Activated CD8-positive, alpha-beta memory T cell treated with anti-CD3 and anti-CD28 coated beads, Interleukin-2, amount 50 U/mL, for 1 hour (primary cell): ENCODE measurements at regions not wholly inside any gene's neighbourhood (a gene's known extent, or its start where the extent isn't known, plus 50 kb on each side); places are given as distances from the start of the nearest gene placed in this dataset.
A peak's percentile ranks its signal among the peaks of the same experiment; 100 is the strongest.
"Not testable (repeated sequence)": the region's sequence is repeated elsewhere in the genome, so short reads cannot be mapped to it uniquely, and the experiment has no call there.

Experiments used
- DNase-seq: peaks from one replicate; pipeline ENCODE4 v3.0.0-alpha.2; 2020; ENCODE audit errors: extremely low read depth

GRCh38 chr1:90864681-90865080 is 147.6 kb upstream of the BARHL2 start:
- no peak for DNase-seq

DNA sequence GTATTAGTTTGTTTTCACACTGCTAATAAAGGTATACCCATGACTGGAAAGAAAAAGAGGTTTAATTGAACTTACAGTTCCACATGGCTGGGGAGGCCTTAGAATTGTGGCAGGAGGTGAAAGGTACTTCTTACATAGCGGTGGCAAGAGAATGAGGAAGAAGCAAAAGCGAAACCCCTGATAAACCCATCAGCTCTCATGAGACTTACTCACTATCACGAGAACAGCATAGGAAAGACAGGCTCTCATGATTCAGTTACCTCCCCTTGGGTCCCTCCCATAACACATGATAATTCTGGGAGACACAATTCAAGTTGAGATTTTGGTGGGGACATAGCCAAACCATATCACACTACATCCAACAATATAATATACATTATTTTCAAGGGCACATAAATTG is 145.7 kb upstream of the BARHL2 start:
- DNase-seq = no peak

- DNase-seq = not testable (repeated sequence)
Measured at GRCh38 chr1:90861421-90861820, 144.3 kb upstream of the BARHL2 start.

GRCh38 chr1:90856463-90857007 is 139.4 kb upstream of the BARHL2 start:
- no peak for DNase-seq

GRCh38 chr1:90854397-90854924 is 137.4 kb upstream of the BARHL2 start:
- DNase-seq = no peak

GRCh38 chr1:90851711-90852050 is 134.6 kb upstream of the BARHL2 start:
- no peak for DNase-seq

DNA sequence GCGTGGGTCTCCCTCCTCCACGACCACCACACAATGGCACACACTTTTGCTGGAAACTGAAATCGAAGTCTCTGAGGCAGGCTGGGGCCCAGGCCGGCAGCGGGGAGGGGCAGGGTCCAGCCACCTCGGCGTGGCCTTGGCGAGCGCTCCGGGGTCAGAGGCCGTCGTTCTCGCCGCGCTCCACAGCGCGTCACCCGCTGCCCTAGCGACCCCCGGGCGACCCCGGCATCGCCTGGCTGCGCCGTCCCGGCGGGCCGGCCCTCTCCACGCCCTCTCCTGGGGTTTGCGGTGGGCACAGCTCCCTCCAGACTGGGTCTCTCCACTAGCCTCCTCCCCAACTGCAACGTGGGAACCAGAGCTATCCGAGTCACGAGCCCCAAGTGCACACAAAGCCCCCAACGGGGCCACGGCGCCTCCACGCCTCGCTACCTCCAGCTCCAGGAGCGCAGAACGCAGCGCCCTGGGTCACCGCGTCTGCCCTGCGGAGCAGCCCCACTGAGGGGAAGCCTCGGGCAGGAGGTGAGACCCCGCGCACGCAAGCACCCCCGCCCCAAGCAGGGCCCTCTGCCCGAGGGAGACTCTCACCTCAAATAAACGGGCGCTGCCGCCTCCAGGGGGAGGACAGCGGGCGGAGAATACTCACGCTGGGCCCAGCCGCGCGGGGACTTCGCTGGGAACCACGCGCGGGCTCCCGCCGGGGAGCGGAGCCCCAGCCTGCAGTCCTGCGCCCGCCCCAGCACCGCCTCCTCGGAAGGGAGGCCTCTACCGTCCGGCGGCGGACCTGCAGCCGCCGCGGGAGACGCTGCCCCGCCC is 134.0 kb upstream of the BARHL2 start:
- DNase-seq = peak; percentile 29

DNA sequence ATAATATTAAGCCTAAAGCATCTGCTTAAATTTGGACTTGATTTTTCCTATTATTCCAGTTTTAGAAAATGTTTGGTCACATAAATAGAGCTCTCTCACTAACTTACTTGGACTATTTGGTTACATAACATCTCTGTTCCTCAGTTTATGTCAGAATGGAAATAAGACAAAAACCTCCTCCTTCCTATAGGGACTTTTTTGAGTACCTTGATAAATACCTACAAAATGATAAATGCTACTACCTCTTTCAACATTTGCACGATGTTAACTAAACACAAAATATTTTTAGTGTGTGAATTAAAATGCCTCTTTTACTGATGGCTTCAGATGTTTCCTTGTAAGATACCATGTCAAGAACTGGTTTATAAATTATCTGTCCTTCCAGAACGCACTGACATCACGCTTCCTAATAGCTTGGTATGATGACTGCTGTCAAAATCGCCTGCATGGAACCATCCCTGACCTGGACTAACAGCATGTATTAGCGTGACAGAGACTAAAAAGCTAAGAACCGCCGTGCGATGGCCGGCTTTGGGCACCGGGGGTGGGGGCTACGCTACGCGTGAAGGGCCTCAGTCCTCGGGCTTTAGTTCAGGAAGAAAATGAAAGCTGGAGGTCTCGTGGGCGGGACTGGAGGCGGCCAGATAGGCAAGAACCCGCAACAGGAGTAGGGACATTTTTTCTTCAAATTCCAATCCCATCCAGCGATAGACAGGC is 133.2 kb upstream of the BARHL2 start:
- no peak for DNase-seq

DNA sequence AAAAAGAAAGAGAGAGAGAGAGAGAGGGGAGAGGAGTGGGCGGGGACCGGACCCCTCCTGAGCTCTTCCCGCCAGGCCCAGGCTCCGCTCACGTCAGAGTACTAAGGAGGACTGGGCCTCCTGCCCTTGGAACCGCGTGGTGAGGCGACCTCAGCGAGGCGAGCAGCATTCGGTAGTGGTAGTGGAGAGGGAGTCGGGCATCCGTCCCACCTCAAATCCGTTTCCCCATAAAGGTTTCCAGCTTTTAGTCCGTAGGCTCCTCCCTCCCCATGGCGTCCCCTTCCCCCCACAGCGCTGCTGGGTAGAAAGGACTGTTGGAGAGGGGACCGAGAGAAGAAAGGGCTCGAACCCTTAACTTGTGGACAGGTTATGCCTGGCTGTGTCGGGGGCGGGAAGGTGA is 124.4 kb upstream of the BARHL2 start:
- DNase-seq = no peak

GRCh38 chr1:90840352-90840751 is 123.2 kb upstream of the BARHL2 start:
- DNase-seq = no peak

DNA sequence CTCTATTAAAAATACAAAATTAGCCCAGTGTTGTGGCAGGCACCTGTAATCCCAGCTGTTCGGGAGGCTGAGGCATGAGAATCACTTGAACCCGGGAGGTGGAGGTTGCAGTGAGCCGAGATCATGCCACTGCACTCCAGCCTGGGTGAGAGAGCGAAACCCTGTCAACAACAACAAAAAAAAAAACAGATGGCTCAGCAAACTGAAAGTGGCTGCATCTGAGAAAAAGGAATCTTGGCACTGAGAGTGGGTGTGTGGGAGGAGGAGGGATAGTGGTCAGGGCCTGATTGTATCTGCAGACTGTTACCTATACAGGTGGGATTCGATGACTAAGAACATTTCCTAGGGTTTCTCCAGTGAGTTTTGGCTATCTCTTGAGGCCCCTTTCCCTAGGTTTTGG is 122.2 kb upstream of the BARHL2 start:
- no peak for DNase-seq

GRCh38 chr1:90838720-90839119 is 121.6 kb upstream of the BARHL2 start:
- DNase-seq = no peak

GRCh38 chr1:90837420-90837819 is 120.3 kb upstream of the BARHL2 start:
- no peak for DNase-seq

DNA sequence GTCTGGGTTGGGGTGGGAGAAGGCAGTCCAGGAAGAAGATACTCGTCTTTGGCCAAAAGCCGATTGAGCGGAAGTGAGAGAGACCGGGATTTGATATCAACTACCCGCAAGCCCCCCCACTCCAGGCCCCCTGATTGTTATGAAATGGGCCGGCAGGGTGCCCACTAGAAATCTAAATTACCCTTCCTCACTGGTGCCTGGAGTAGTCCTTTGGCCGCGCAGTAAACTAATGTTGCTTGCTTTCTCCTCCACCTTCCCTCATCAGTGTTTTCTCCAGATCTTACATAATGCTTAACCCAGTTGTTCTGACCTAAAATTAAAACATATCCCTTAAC is 119.2 kb upstream of the BARHL2 start:
- DNase-seq = no peak

- DNase-seq = no peak
Measured at GRCh38 chr1:90835661-90836344, 118.7 kb upstream of the BARHL2 start.

GRCh38 chr1:90834886-90835660 is 118.0 kb upstream of the BARHL2 start:
- no peak for DNase-seq

GRCh38 chr1:90834354-90834885 is 117.3 kb upstream of the BARHL2 start:
- no peak for DNase-seq

DNA sequence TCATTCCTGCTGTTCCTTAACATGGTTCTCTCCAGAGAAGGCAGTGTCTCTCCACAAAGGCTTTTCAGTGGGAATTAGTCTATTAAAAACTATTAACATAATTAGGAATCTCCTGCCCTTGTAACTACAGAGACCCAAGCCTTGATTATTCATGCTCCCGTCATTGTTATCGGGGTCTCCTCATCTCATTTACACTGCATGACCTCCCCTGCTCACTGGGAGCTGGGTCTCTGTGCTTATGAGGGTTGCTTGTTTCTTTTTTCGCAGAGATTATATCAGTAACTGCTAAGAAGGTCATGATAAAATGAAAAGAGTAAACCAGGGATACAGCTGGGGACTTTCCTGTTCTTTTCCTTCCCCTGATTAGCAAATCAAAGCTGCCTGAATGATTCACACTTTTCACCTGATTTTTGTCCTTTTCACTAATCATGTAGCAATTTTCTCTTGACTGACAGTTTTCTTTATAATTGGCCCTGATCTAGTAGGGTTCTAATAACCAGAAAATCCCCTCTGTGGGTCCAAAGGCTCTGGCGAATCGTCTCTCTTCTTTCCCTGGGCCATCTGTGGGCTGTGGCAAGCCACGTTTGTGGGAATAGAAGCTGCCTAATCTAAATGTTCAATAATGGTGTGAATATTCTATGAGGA is 116.5 kb upstream of the BARHL2 start:
- no peak for DNase-seq

DNA sequence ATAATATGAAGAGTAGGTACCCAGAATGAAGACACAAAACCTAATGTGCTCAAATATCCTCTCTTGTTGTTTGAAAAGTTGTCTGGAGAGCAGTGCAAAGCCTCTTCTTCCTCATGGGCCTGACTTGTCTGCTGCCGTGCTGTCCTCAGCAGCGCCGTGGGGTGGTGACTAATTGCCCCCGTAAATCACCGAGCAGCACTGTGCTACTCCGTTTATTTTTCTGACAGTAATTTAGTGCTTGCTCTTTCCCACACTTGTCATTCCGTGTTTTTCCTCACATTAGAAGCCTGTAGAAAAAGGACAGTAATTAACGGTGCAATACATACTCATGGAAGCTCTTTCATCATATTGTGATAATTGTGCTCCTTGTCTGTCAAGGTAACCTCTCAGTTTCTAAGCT is 114.8 kb upstream of the BARHL2 start:
- DNase-seq = no peak

DNA sequence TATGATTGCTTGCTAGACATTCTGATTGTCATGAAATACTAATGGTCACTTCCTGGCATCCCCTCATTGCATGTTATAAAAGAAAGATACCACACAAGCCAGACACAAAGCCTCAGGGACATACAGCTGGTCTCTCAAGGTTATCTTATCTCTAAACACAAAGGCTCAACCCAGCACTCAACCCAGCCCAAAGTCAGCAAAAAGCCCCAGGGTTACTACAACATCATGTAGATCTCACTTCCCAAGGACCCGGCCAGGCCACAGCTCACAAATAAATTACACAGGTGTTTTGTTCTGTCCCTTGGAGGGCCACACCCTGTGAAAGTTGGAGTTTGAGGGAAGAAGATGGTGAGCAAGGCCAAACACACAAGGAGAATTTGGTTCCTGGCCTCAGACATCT is 109.7 kb upstream of the BARHL2 start:
- no peak for DNase-seq

GRCh38 chr1:90826024-90826423 is 108.9 kb upstream of the BARHL2 start:
- DNase-seq = no peak
